NCI-H2196 treated with DMSO at 0.1 percent for 48 hours (cell line): ENCODE measurements at regions not wholly inside any gene's neighbourhood (a gene's known extent, or its start where the extent isn't known, plus 50 kb on each side); places are given as distances from the start of the nearest gene placed in this dataset.
"Not testable (repeated sequence)": the region's sequence is repeated elsewhere in the genome, so short reads cannot be mapped to it uniquely, and the experiment has no call there.

Source experiments
- DNase-seq: peaks from one replicate; lab custom pipeline; 2025; ENCODE audit not compliant: unreplicated experiment; lab: John Stamatoyannopoulos, UW

DNA sequence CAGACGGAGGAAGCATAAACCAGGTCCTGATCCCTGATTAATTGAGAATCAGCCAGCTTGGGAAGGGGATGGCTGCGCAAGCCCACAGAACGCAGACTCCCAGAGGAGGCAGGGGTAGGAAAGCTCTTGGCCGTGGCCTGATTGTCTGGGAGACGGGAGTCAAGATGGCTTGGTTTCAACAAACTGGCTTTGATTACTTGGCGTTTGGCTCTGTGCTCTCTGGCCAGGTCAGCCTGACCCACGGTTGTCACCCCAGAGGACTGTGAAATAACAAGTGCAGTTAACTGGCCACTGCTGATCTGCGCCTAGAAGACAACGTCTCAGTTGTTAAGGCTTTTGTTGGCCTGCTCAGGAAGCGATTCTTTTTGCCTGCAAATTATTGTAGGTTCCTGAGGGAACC is 387.0 kb upstream of the PROK2 start:
- no peak for DNase-seq

DNA sequence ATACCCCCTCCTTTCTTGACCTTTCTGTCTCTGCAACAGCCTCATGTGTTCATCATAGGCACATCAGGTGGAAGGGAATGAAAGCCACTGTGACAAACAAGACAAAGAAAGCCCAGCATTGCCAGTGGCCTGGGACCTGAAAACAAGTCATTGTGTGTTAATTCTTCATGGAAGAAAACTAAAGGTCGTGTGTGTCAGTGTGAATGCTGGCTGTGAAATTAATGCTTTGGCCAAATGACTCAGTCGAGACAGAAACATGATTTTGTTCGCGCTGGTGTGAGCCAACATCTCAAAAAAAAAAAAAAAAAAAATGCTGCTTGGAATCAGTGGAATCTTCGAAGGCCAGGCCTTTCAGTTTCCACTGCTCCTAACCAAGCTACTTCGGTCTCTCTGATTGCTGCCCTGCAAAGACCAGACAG is 386.5 kb upstream of the PROK2 start:
- no peak for DNase-seq

DNA sequence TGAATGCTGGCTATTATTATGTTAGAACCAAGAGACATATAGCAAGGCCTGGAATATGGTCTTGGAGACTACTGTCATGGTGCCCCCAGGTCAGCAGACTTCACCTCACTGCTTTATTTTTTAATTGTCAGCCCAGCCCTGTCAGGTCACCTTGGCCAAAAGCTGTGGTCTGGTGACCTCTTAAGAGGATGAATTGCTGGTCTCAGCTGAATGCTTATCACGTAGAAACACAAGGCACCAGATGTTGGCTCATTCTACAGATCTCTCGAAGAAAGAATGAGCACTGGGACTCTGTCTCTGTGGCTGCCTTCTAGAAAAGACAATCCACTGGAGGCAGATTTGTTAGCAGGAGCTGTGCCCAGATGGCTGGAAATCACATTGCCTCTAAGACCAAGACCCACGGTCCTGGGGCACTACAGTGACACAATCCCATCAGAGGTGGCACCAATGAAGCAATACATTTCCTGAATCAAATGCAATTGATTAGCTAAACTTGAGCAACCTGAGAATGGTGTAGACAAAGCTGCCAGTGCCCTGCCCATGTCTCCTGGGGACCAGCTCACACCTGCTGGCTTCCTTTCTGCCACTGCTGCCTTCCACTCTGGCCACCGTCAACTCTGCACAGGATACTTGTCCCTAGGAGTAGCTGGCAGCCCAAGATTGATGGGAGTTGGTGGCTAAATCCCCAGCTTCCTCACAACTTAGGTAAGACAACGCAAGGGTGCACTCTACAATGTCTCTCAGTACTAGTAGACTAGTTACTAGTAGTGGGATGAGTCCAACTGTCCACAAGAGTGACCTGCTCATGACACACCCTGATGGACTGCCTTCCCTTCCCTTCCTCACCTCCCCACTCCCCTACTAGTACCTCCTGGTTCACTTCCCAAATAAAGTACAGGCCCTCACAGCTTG is 384.9 kb upstream of the PROK2 start:
- DNase-seq = no peak

DNA sequence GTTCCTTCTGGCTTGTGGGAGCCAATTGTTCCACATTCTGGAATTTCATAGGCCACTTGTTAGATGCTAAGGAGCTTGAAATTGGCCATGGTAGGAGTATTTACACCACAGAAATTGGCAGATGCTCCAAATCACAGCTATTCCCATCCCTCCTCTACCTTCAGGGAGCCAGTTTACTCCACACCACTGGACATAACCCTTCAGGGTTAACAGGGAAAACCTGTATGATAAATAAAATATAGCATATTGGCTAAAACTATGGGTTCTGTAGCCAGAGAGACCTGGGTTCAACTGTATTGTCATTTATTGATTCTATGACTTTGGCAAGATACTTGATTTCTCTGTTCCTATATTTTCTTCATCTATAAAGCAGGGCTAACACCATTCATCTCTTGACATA is 384.2 kb upstream of the PROK2 start:
- DNase-seq = no peak

DNA sequence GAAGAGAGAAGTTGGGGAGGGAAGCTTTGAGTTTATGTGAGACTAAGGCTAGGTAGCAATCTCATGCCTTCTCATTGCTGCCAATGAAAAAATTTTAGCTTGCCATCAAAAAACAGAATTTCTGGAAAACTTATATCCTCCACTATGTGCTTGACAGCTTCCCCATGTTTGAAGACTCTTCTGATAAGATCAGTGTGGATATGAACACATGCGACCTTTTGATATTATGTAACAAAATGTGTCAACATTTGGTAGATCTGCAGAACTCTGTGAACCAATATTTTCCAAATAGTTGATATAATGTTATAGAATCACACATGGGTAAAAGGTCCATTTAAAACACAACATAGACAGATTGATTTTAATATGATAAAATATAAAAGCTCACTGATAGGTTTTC is 380.9 kb upstream of the PROK2 start:
- no peak for DNase-seq

DNA sequence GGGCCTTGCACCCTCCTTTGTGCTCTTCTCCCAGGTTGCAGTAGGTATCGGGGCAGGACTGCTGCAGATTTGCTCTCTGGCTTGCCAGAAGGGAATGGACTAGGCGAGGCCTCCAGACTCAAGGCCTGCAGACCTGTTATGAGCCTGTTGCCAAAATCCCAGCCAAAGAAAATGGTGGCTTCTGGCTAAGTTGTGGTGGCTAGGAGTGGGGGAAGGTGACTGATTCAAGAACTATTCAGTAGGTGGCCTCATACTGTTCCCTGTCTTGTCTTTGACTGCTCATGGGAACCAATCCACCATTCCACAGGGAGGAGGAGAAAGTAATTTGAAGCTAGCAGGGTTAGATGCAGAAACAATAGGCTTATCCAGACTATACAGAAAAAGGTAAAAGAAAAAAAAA is 380.4 kb upstream of the PROK2 start:
- no peak for DNase-seq

DNA sequence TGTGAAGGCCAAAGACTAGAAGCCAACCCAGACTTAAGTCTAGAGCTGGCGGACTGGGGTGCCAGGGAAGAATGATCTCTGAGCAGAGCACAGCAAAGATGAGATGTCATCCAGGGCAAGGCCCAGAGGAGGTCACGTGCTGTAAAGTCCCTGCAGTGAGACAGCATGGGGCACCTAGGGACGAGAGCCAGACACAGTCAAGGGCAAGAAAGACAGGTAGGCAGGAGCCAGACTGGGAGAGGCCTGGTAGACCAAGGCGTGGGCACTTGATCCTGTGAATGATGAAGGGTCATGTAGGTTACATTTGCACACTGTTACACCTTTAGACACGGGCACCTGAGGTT is 379.7 kb upstream of the PROK2 start:
- no peak for DNase-seq

DNA sequence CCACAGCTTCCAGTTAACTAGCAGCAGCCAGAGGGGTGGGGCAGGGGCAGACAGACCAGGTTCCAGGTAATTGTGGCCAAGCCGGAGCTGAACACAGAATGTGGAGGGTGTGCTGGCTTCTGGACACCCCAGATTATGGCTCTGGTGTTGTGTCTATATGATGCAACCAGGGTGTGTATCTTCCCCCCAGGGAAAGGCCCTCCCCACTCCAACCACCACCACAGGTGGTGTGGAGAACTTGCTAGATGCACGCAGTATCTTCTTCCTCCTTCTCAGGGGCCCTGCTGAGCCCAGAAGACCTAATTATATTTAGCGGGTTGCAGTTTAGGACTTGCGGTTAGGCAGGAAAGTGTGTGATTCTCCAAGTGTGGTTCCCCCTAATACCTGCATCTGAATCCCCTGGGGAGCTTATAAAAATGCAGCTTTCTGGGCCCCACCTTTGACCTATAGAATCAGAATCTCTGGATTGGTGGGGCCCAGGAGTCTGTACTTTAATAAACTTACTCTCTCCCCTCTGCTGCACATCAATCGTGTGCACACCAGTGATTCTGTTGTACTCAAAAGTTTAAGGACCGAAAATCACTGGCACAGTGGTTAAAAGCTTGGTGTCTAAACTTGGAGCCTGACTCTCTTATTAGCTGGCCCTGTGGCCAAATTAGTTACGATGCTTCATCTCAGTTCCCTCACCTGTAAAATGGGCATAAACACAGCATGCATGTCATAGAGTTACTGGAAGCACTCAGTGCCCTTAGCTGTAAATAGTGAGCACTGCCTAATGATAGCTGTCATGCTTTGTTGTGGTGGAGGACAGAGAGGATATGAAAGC is 379.1 kb upstream of the PROK2 start:
- DNase-seq = no peak

DNA sequence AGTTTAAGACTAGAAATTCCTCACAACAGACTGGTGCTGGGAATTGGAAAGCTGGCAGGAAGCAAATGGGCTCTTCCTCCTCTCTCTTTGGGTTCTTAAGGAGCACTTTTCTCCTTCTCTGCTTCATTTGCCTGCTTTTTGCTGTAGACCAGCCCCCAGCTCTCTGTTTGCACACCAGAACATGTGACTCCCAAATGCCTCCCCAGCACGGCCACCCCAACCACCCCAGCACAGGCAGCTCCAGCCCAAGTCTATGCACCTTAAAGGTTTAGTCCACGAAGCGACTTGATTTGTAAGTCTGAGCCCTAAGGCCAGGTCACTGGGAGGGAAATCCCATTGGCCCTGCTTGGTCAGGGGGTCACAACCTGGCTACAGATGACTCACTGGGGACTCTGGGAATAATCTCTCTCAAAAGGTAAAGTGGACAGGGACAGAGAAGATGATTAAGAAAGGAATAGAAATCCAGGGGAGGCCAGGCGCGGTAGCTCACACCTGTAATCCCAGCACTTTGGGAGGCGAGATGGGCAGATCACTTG is 377.8 kb upstream of the PROK2 start:
- DNase-seq = no peak

DNA sequence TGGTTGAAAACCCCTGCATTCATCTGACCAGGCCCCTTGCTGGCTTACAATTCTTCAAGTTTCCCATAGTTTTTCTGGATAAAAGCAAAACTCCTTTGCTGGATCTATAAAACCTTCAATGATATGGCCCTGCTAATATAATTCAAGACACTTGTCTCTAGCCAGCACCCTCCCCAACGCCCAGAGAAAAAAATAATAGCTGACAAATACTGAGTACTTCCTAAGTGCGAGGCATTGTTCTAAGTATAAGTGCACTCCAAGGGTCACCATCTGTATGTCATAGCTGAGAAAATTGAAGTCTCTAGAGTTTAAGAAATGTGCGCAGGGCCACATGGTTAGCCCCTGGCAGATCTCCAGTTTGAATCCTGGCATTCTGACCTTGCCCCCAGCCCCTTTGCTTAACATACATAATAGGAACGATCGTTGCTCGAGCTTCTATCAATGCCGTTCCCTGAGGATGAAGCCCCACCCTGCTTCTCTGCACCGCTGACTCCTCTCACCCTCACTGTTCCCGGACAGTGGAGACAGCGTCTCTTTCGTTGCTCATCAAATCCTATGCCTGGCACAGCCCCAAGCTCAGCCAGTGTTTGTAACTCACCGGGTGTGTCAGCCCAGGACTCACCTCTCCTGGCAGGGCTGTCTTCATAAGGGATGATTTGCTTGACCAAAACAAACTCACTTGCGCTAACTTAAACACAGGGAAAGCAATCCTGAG is 377.1 kb upstream of the PROK2 start:
- DNase-seq = no peak

DNA sequence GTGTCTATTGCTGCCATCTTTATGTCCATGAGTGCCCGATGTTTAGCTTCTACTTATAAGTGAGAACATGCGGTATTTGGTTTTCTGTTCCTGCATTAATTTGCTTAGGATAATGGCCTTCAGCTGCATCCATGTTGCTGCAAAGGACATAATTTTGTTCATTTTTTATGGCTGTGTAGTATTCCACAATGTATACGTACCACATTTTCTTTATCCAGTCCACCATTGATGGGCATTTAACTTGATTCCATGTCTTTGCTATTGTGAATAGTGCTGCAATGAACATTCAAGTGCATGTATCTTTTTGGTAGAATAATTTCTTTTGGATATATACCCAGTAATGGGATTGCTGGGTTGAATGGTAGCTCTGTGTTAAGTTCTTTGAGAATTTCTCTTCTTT is 376.3 kb upstream of the PROK2 start:
- not testable (repeated sequence) for DNase-seq

DNA sequence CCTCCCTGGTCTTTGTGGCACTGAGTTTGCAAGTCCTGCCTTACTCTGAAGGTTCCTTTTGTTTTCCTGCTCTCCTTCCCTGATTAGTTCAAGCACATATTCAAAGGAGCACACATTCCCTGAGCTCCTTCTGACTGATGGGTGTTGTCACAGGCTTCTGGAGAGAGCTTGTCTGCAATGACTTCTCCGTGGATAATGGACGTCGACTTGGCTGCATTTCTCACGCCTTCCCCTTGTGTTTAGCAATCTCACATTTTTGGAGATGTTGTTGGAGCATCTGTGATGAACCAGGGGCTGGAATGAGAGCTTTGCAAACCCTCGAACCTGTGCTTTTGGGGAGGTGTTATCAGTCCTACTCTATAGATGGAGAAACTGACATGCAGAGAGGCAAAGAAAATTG is 375.4 kb upstream of the PROK2 start:
- no peak for DNase-seq

DNA sequence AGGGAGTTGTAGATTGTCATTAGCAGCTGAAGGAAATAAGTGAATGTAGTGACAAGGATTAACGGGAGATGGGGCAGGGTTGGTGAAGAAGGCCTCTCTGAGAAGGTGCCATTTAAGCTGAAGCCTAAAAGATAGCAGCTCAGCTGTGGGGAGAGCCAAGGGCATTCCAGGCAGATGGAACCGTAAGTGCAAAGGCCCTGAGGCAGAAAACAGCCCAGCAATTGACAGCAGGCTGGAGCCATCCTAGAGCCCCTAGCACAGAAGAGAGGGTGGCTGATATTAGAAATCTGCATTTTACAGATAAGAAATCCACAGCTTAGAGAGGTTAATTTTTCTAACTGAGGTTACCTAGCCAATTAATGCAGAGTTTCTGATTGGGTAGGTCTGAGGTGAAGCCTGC is 374.5 kb upstream of the PROK2 start:
- DNase-seq = no peak

DNA sequence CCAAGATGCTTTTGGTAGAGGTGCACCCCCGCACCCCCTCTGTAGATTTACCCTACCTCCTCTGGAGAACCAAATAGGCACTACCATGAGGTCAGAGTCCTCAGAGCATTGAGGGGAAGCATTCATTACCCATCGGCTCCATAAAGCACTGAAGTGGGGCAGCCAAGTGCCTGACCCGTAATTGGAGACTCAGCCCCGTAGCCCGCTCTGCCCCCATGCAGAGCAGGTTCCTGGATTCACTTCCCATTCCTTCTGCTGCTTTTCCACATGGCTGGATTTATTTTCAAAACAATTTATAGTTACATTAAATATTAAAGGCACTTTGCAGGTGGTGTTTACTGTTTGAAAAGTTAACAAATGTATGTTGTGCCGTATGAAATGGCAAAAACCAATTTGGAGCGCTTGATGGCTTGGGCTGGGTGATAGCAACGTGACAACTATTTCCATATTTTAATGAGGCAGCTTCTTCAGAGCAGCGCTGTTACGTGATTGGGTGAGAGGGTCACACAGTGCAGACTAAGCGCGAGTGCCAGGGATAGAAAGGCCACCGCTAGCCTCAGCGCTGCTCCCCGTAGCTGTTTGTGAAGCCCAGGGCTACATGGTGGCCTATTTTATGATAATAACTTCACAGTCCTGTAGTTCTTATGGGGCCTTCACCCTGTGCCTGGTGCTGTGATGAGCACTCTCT is 373.8 kb upstream of the PROK2 start:
- DNase-seq = no peak

DNA sequence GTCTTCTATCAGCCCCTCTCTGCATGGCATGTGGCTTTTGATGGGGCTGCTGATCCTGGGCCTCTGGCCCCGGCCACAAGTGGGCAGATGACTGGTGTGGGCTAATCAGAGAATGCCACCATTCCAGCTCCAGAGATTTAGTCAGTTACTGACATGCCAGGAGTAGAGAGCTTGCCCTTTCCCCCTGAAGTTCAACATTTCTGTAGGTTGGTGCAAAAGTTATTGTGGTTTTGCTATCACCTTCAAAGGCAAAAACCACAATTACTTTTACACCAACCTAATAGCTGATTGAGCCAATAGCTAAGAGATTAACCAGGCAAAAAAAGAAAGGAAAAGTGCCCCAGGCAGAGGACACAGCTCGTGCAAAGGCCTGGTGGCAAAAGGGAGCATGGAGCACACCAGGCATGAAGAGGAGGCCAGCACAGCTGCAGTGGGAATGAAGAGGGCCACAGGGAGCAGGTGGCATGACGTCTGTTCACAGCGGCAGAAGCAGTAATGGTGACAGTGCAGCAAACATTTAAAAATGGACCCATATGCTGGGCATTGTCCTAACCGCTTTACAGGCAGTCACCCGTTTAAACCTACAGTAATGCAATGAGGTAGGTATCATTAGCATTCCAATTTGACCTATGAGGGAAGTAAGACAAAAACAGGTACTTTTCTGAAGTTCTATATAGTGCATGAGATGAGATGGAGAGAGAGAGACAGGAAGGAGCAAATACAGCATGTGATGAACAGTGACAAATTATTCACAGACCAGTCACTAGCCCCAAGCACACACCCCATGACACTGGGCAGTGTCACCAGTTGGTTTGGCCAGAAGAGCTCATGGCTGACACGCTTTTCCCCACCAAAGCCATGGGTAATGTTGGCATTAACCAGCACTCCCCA is 373.0 kb upstream of the PROK2 start:
- no peak for DNase-seq

DNA sequence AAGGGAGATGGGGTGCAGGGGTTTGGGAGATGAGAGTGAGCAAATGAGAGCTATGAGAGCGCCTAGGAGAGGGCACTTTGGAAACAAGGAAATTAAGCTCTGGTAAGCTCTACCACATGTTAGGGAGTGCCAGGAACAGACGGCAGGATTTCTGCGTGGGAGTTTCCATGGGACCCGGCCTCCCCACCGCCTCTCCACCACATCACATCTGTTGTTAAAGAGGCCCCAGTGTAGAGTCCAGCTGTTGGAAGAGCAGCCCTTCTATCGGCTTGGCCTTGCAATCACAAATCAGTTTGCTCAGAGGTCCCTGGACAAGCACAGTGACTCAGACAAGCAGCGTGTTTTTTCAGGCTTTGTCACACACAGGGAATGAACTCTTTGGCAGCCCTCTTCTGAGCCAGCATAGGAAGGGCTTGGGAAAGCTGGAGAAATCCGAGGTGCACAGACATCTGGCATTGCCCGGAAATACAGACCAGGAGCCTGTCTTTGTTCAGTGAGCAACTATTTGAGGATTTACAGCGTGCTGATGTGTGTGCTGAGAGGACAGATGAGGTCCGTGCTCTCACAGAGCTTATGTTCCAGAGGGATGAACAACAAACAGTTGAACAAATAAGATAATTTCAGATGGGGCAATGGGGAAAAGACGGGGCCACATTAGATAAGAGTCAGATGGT is 370.6 kb upstream of the PROK2 start:
- no peak for DNase-seq

DNA sequence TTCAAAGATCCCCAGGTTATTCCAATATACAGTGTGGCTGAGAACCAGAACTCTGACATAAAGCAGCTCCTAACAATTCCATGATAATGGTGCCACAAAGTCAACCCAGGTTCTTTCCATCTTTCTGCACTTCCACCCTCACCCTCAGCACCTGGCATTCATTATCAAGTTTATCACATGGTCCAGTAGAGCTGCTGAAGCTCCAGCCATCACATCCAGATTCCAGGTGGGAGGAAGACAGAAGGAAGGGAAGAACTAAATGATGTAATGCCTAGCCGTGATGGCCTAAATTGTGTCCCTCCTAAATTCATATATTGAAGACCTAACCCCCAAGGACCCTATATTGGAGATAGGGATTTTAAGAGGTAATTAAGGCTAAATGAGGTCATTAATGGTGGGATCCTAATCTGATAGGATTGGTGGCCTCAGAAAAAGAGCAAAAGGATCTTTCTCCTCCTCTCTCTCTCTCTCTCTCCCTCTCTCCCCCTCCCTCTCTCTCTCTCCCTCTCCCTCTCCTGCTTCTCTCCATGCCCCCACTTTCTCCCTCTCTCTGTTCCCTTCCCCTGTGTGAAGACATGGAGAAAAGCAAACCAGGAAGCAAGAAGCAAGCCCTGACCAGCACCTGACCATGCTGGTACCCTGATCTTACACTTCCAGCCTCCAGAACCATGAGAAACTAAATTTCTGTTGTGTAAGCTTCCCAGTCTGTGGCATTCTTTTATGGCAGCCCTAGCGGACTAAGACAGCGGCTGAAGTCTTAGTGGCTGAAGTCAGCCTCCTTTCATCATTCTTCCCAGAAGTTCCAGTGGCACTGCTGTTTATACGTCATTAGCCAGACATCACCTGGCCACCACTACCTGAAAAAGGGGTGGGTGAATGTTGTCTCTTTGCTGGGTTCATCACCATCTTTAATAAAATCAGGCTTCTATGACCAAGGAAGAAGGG is 369.7 kb upstream of the PROK2 start:
- no peak for DNase-seq
